Tibial artery (tissue), 4 donors: ENCODE measurements at regions not wholly inside any gene's neighbourhood (a gene's known extent, or its start where the extent isn't known, plus 50 kb on each side); places are given as distances from the start of the nearest gene placed in this dataset.

Experiments used
- DNase-seq, 2 donors: peaks; one replicate each; pipeline ENCODE4 v3.0.0-alpha.2; 2019
- H3K27ac ChIP-seq, 2 donors: fragments of 200-600 bp; sonication (generic) in 1 of 2; 1 replicate in 1 of 2; 2 replicates in 1 of 2; pipeline ENCODE4 v1.5.1; 2018 to 2019; ENCODE audit warnings: mild to moderate bottlenecking in 1 of 2
- H3K27me3 ChIP-seq, 2 donors: fragments of 200-600 bp; sonication (generic) in 1 of 2; one replicate each; pipeline versions ENCODE4 v1.5.1 to v1.6.0; 2016 to 2019
- H3K36me3 ChIP-seq, 3 donors: fragments of 200-600 bp; sonication (generic) in 2 of 3; one replicate each; pipeline ENCODE4 v1.5.1; 2016 to 2019; ENCODE audit warnings: mild to moderate bottlenecking in 2 of 3
- H3K4me1 ChIP-seq, 4 donors: fragments of 200-600 bp; sonication (generic) in 2 of 4; 1 replicate in 3 of 4; 2 replicates in 1 of 4; pipeline ENCODE4 v1.5.1; 2016 to 2019
- H3K4me3 ChIP-seq, 2 donors: fragments of 200-600 bp; sonication (generic) in 1 of 2; 1 replicate in 1 of 2; 2 replicates in 1 of 2; pipeline ENCODE4 v1.5.1; 2018 to 2019; ENCODE audit warnings: mild to moderate bottlenecking in 2 of 2
- H3K9me3 ChIP-seq, 3 donors: fragments of 200-600 bp; sonication (generic) in 1 of 3; one replicate each; pipeline ENCODE4 v1.5.1; 2016 to 2019
- CTCF ChIP-seq, 2 experiments: fragments of 200-600 bp in 1 of 2; fragments of 450-650 bp in 1 of 2; IDR thresholded peaks; one replicate each; pipeline ENCODE4 v1.5.1; 2017 to 2019; ENCODE audit warnings: antibody characterized with exemption in 2 of 2, mild to moderate bottlenecking in 1 of 2, moderate library complexity in 1 of 2
- intact Hi-C: fragments of 100-400 bp; cut with DNase I; formaldehyde crosslinking; loops from one replicate; pipeline ENCODE4 v1.15.0; 2023; ENCODE audit warnings: low total_unique reads

GRCh38 chr4:180557348-180557747 lies 1685.9 kb upstream of the TENM3 start:
- Histone ChIP-seq H3K36me3 (no peaks in the 10 kb centered on the region), H3K27ac (no peak overlapping the region), H3K27me3 (no peaks in the 10 kb centered on the region), H3K4me3 (no peak overlapping the region), H3K4me1 (no peaks in the 10 kb centered on the region), H3K9me3 (no peaks in the 10 kb centered on the region)
- intact Hi-C loops, result no loop called here
- no peak for DNase-seq
- TF ChIP-seq CTCF (IDR thresholded peaks at IDR 0.05), result no peak

GRCh38 chr4:180557950-180558349 lies 1685.3 kb upstream of the TENM3 start:
- TF ChIP-seq CTCF (IDR thresholded peaks at IDR 0.05), result no peak
- H3K4me1 ChIP-seq, result no peaks in the 10 kb centered on the region
- H3K27me3 ChIP-seq, result no peaks in the 10 kb centered on the region
- no peak overlapping the region for H3K27ac ChIP-seq
- H3K9me3 ChIP-seq, result no peaks in the 10 kb centered on the region
- DNase-seq, result no peak
- no peaks in the 10 kb centered on the region for H3K36me3 ChIP-seq
- no peak overlapping the region for H3K4me3 ChIP-seq
- intact Hi-C loops, result no loop called here

GRCh38 chr4:180558427-180558826 lies 1684.8 kb upstream of the TENM3 start:
- TF ChIP-seq CTCF (IDR thresholded peaks at IDR 0.05), result no peak
- no peak overlapping the region for H3K27ac ChIP-seq
- intact Hi-C loops, result no loop called here

GRCh38 chr4:180560896-180561295 lies 1682.3 kb upstream of the TENM3 start:
- H3K4me3 ChIP-seq, result no peak overlapping the region
- TF ChIP-seq CTCF (IDR thresholded peaks at IDR 0.05), result no peak
- DNase-seq, result no peak
- H3K4me1 ChIP-seq, result no peaks in the 10 kb centered on the region
- intact Hi-C loops, result no loop called here
- no peaks in the 10 kb centered on the region for H3K9me3 ChIP-seq
- H3K27ac ChIP-seq, result no peak overlapping the region
- no peaks in the 10 kb centered on the region for H3K27me3 ChIP-seq
- no peaks in the 10 kb centered on the region for H3K36me3 ChIP-seq

More at GRCh38 chr4:180558427-180558826, 1684.8 kb upstream of the TENM3 start:
- H3K27me3 ChIP-seq, result no peaks in the 10 kb centered on the region
- H3K4me3 ChIP-seq, result no peak overlapping the region
- no peaks in the 10 kb centered on the region for H3K4me1 ChIP-seq
- no peaks in the 10 kb centered on the region for H3K36me3 ChIP-seq
- H3K9me3 ChIP-seq, result no peaks in the 10 kb centered on the region
- no peak for DNase-seq

- DNase-seq, result no peak
- Histone ChIP-seq H3K27me3 (no peaks in the 10 kb centered on the region), H3K4me1 (no peaks in the 10 kb centered on the region), H3K36me3 (no peaks in the 10 kb centered on the region), H3K4me3 (no peak overlapping the region), H3K27ac (no peak overlapping the region), H3K9me3 (no peaks in the 10 kb centered on the region)
- TF ChIP-seq CTCF (IDR thresholded peaks at IDR 0.05), result no peak
- intact Hi-C loops, result no loop called here
These were observed 1679.2 kb upstream of the TENM3 start for GRCh38 chr4:180564026-180564425.

GRCh38 chr4:180564448-180564847 lies 1678.8 kb upstream of the TENM3 start:
- Histone ChIP-seq H3K27me3 (no peaks in the 10 kb centered on the region), H3K36me3 (no peaks in the 10 kb centered on the region), H3K4me3 (no peak overlapping the region), H3K27ac (no peak overlapping the region), H3K4me1 (no peaks in the 10 kb centered on the region), H3K9me3 (no peaks in the 10 kb centered on the region)
- no peak for DNase-seq
- no peak for TF ChIP-seq CTCF (IDR thresholded peaks at IDR 0.05)
- intact Hi-C loops, result no loop called here
